GM10248 (cell line): ENCODE measurements at regions not wholly inside any gene's neighbourhood (a gene's known extent, or its start where the extent isn't known, plus 50 kb on each side); places are given as distances from the start of the nearest gene placed in this dataset.

Experiments used
- CTCF ChIA-PET: fragments of 300-600 bp; sonication (Branson Sonifier 250); formaldehyde crosslinking; extraction: SDS; loops from one replicate; lab custom pipeline; 2021; ENCODE audit warnings: antibody characterized with exemption; lab: Yijun Ruan, JAX
- POLR2A ChIA-PET: fragments of 350-650 bp; sonication (Branson Sonifier 250); formaldehyde crosslinking; extraction: SDS; loops from one replicate; lab custom pipeline; 2020; ENCODE audit warnings: antibody characterized with exemption; lab: Yijun Ruan, JAX
- DNase-seq: peaks from one replicate; pipeline ENCODE4 v3.0.0; 2012; ENCODE audit errors: extremely low spot score
- CTCF ChIP-seq: IDR thresholded peaks from 2 replicates; pipeline ENCODE4 v1.5.1; 2012; ENCODE audit warnings: mild to moderate bottlenecking, low read depth; ENCODE audit errors: extremely low read depth, missing control alignments, control extremely low read depth

- POLR2A ChIA-PET = no interaction called here
- TF ChIP-seq CTCF = no peak
- CTCF ChIA-PET = no interaction called here
- no peak for DNase-seq
These were observed 889.5 kb downstream of the USP25 start for GRCh38 chr21:16619281-16619680.

GRCh38 chr21:16620786-16621320, 891.1 kb downstream of the USP25 start:
- CTCF ChIA-PET = no interaction called here
- DNase-seq = no peak
- no peak for TF ChIP-seq CTCF
- POLR2A ChIA-PET = no interaction called here

- no peak for TF ChIP-seq CTCF
- CTCF ChIA-PET = no interaction called here
- POLR2A ChIA-PET = no interaction called here
- no peak for DNase-seq
These were observed 888.2 kb upstream of the CXADR start for GRCh38 chr21:16624479-16625118.

- ChIA-PET CTCF (no interaction called here), POLR2A (no interaction called here)
- no peak for TF ChIP-seq CTCF
- no peak for DNase-seq
These were observed 887.4 kb upstream of the CXADR start for GRCh38 chr21:16625491-16625890.

- ChIA-PET POLR2A (no interaction called here), CTCF (interaction anchor here (1.4 kb wide), 1 partner anchor 35 kb away, joined by 3 read pairs; no protein-coding TSS in a partner anchor)
- DNase-seq = no peak
- TF ChIP-seq CTCF = no peak
These were observed 878.9 kb upstream of the CXADR start for GRCh38 chr21:16633831-16634459.

GRCh38 chr21:16634515-16634914, 878.3 kb upstream of the CXADR start:
- CTCF ChIA-PET = interaction anchor here (0.9 to 1.4 kb wide), 3 partner anchors 35 to 160 kb away, joined by 3 read pairs; no protein-coding TSS in a partner anchor

More at GRCh38 chr21:16634515-16634914, 878.3 kb upstream of the CXADR start:
- POLR2A ChIA-PET = no interaction called here
- TF ChIP-seq CTCF = no peak
- no peak for DNase-seq
